Erythroblast (primary cell): ENCODE measurements at regions not wholly inside any gene's neighbourhood (a gene's known extent, or its start where the extent isn't known, plus 50 kb on each side); places are given as distances from the start of the nearest gene placed in this dataset.

ENCODE experiments used
- GATA1 ChIP-seq: IDR thresholded peaks from 2 replicates; pipeline ENCODE4 v1.6.1; 2011; ENCODE audit warnings: low read depth, mild to moderate bottlenecking, control low read depth, low read length, moderate library complexity
- POLR2A ChIP-seq: IDR thresholded peaks from 2 replicates; pipeline ENCODE4 v1.6.1; 2011; ENCODE audit warnings: mild to moderate bottlenecking, low read length

DNA sequence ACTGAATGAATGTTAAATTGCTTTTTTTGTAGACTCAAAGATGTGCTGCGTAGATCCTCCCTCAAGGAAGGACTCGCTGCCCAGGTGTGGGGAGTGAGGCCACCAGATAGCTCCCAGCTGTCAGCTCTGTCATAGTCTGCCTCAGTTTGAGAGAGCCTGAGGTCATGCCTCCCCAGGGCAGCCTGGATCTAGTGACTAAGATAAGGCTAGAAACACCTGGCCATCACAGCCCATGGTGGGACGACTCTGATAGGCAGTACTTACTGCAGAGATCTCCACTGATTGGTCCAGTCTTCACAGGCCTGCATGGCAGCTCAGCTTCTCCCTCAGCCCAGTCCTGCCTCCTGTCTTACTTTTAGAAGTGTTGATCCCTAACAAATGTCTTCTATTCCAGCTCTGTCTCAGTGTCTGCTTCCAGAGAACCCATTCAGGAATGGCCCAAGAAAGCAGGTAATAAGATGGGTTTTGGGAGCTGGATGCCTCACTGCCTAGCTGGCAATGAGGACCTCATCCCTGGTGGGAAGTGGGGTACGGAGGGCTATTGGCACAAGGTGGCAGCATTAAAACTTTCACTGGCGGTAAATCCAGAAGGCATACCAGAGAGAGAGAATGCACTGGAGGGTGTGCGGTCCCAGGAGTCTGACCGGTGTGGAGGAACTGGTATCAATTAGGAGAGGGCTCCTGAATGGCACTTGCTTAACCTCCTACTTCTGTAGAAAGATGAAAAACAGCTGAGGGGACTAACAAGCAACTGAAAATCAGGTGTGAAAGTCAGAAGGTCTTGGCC lies 55.3 kb upstream of the GPR37L1 start:
- TF ChIP-seq POLR2A (no peak), GATA1 (no peak)
